Activated CD4-positive, alpha-beta T cell treated with anti-CD3 and anti-CD28 coated beads, Interleukin-2, Interleukin-4, amounts not matched to agents 100 ng/mL and 50 ng/mL, durations not matched to agents 16 hours and 8 hours (primary cell): ENCODE measurements at regions not wholly inside any gene's neighbourhood (a gene's known extent, or its start where the extent isn't known, plus 50 kb on each side); places are given as distances from the start of the nearest gene placed in this dataset.

Experiments
- DNase-seq: peaks from one replicate; pipeline ENCODE4 v3.0.0-alpha.2; 2020; ENCODE audit warnings: low spot score

DNA sequence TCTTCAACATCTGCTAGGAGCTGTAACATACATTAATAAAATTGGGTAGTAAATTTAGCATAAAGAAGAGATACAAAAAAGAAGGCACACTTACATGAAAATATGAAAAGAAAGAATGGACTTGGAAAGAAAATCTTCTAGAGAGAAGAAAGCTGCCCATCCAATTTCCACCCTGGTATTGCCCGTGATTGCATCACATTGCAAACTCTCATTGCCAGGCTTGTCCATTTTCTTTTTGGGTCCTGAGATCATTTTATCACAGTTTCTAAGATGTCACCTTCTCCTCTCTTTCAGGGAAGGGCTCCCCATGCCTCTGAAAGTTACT is 321.5 kb downstream of the RND3 start:
- no peak for DNase-seq

DNA sequence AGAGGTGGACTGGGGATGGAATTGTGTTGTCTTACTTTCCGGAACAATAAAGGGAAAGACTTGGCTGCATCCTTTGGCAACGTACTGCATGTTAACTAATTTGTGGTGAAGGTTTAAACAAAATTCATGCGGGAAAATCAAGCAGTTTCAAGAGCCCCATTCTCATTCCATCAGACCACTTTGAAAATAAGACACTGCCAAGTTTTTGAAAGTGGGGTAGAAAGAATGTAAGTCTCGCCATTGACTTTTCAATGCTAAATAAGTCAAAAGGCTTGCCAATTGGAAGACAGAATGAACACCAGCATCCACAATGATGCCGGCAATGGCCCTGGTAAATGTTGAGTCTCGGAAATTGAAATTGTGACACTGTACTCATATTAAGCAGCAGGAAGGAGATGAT is 322.0 kb downstream of the RND3 start:
- DNase-seq: no peak

DNA sequence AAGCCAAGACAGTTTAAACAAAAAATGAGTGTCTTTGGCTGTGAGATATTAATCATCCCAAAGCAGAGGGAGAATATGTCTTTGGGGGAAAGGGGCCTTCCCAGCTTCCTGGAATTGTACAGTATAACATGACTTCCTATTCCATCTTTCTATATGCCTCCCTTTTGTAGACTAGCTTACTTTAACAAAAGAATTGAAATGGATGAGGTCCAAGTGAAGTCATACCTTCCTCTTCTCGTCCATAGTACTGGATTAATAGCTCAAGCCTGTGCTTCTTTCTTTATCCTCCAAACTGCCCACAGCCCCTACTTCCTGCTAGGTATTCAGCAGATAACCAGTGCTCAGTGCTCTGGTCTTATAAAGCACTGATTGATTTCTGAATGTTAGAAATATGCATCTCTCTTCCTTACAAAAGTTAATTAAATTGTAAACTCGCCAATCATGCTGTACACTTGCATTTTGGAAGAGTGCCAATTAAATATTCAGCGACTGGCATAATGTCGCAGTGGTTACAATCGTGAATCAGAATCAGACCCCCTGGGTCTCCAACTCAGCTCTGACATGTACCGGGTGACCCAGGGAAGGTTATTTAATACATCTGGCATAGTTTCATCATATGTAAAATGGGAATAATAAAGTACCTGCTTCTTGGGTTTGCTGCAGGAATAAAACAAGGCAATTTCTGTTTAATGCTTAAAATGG is 325.1 kb downstream of the RND3 start:
- no peak for DNase-seq

DNA sequence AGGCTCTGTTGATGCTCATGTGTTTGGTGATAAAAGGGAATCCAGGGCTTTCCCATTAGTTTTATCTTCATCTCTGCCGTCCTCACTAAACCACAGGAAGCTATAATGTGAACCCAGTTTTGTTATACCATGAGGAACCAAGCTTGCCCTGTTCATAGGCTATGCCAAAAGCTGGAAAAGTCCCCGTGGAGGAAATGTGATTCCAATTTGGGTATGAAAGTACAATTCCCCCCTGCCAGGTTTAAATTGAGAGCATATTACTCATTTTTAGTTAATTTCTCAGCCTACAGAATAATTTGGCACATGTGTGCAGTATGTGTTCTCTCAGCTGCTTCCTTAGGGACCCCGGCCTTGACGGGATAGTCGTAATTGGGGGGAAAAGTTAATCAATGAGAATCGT is 327.4 kb downstream of the RND3 start:
- no peak for DNase-seq

DNA sequence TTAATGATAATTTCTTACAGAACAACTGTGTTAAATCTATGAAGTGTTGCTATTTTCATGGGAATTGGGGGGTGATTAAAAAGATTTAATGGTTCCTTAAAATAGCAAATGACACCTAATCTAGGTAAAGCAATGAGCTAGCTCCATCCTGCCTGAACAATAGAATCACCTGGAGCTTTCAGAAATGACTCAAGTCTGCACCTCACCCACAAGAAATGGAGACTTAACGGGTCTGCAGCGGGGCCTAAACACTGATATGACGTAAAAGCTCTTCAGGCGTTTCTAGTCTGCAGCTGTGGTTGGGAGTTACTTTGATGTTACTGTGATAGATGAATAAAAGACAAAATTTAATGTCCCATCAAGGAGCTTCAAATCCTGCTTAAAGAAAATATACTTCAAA is 328.2 kb downstream of the RND3 start:
- DNase-seq: no peak

DNA sequence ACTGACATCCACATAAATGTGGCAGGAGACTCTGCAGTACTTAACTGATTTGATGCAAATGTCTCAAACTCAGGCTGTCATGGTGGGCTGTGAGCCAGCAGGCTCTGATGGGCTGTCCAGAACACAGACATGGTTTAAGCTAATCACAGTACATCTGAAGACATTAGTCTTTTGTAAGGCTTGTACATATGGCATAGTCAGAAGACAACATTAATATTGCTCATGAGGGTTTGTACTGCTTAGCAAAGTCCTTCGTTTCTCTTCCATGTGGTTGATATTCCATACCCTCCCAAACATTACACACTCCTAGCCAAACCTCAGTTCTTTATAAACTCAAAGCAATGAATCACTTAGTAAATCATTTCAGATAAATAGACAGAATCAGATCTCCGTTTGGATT is 330.6 kb downstream of the RND3 start:
- DNase-seq: no peak

DNA sequence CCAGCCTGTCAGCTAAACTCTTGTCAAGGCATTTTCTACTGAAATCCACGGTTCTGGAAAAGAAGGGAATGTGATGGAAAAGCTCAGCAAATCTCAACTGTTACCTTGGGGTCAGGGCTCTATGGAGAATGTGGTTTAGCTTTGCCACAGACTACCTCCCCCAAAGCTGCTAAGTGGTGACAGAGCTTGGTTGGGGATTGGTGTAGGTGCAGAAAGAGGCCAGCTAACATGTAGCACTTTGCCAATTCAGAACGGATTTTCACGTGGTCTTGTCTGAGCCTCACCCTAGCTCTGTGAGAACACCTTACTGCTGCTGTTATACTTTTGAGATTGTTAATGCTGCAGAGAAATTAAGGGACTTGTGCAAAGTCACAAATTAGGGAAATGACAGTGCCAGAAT is 331.1 kb downstream of the RND3 start:
- no peak for DNase-seq

DNA sequence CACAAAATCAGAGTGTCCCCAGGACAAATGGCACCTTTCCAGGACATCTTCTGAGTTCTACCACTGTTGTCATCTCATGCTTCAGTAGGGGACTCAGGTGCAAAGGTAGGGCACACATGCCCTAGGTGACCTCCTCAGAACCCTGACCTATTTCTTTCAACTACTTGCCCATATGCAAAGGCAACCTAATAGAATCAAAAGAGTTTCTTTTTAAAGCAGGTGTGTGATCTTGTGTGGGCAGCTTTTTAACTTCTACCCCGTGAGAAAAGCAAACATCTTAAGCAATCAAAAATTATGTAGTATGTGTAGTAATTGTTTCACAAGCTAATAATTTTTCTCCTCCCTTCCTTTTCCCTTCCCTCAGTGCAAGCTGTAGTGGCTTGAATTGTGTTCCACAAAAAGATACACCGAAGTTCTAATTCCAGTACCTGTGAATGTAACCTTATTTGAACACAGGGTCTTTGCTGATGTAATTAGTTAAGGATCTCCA is 333.1 kb downstream of the RND3 start:
- no peak for DNase-seq

DNA sequence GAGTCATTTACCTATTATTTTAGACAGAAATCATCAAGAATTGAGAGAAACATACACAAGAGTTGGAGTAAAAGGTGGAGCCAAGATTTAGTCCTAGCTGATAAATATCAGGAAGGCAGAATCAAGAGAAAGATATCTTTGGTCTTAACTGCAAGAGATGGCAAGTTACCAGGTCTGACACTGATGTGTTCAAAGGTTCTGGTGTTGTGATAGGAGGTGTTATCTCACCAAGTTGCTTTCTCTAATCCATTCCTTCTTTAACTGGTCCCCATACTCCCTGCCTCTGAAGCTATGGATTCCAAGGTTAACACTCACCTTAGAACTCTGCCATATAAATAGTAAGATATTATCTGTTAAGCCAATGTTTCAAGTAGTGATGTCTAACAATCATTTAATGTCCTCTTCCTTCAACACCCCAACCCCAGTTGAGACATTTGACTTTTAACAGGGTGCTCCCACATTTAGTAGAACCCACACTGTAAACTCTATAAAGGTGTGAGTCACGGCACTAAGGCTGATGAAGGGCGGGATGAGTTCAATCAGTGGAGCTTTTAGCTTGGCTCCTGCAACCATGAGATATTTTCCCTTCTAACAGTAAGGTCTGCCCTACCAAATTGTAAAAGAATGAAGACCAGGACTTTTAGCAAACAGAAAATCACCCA is 333.7 kb downstream of the RND3 start:
- DNase-seq: no peak

DNA sequence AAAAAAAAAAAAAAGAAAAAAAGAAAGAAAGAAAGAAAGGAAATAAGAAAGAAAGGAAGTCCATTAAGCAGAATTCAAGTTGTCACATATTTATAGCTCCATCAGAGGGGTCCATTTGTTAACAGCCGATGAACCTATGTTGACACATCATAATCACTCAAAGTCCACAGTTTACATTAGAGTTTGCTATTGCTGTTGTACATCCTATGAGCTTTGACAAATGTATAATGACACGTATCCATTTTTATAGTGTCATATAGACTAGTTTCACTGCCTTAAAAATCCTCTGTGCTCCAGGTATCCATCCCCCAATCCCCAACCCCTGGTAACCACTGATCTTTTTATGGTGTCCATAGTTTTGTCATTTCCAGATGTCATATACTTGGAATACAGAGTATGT is 335.2 kb downstream of the RND3 start:
- DNase-seq: no peak

DNA sequence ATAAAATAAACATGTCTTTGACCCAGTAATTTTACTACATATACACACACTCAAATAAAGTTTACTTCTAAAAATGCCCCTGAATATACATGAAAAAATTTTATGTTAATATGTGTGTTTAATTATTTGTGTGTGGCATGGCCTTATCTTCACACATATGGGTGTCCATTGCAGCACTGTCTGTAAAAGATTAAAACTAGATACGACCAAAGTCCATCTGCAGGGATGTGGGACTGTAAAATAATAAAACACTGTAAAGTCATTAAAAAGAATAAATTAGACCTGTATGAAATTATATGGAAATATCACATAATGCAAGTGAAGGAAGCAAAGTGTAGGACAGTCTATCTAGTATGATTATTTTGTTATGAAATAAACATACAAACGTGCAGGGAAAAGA is 337.3 kb downstream of the RND3 start:
- DNase-seq: no peak

DNA sequence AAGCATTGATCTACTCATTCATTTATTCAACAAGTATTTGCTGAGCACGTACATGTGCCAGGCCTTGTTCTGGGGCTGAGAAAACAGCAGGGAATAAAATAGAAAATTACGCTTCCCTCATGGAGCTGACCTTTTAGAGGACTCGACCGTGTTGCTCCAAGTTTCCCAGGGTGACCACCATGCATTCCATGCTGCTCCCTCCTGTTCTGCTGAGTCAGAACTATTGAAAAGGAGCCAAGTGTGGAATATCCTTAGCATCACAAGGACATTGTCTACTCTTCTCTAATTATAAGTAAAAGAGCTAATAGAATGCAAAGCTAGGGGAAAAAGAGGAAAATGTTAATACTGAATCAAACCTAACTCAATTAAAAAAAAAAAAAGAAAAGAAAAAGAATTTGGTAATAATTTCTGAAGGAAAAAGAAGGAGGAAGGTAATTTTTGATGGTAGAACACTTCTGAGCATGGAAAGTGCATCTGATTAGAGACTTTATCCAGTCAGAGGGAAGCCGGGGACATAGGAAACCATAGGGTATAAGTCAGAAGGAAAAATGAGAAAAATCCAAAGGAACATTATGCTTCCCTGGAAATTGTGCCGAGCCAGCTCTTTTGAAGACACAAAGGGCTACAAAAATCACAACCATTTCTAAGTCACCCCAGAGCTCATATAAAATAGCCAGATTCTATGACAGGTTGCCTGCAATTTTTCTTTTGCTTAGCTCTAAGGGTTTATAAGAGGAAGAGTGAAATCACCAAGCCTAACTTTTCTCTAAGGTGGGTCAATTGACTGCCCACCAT is 339.4 kb downstream of the RND3 start:
- no peak for DNase-seq

DNA sequence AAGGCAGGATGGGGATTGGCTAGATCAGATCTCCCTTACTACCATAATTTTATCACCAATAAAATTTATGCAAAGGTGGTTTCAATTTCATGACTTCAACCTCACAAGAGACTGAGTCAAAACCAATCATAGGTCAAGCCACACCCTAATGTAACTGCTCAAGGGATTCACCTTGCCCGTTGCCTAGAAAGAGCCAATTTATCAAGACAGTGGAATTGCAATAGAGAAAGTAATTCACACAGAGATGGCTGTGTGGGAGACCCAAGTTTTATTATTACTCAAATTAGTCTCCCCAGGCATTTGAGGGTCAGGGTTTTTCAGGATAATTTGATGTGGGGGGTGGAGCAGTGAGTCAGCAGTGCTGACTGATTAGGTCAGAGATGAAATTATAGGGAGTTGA is 340.6 kb downstream of the RND3 start:
- no peak for DNase-seq

DNA sequence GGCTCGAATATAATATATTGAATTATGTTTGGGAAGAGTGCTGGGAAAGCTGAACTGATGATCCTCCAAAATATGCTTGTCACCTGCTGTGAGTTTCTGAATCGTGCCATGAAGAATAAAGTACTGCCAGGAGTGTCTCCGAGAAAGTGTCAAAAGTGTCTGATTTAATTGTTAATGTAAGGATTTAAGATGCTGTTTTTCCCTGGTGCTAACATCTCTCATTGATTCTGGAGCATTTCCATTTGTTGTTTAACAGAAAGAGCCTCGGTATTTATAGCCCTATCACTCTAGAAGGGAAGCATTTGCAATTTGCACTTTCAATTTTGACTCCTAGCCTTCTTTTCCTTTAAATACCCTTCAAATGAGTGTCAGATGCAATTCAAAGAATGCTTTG is 342.2 kb downstream of the RND3 start:
- DNase-seq: no peak

DNA sequence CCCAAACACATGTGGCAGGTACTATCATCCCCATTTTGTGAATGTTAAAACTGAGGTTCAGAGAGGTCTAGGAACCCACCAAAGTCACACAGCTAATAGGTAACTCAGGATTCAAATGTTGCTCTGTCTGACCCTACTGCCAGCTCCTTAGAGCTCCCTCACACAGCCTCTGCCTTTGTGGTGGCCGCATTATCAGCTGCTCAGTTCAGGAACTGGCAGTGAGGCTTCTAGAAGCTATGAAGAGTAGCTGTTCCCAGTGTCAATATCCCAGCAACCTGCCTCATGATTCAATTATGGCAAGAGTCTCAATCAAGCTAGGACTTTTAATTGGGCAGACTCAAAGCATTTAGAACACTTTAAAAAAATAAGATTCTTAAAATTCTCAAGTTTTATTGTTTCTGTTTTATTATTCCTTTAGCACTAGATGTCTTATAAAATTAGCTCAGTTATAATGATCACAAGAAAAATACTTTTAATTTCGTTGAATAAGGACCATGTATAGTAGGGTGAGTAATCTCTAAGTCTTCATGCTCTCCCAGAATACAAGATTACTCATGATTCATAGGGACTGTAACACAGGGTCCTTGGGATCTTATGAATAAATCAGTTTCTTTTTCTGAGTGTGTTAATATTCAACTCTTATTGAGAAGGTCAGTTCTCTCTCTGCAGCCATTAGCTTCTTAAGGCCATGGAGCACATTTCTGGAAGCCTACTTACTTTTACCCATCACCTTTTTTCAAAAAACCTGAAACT is 342.7 kb downstream of the RND3 start:
- DNase-seq: no peak

DNA sequence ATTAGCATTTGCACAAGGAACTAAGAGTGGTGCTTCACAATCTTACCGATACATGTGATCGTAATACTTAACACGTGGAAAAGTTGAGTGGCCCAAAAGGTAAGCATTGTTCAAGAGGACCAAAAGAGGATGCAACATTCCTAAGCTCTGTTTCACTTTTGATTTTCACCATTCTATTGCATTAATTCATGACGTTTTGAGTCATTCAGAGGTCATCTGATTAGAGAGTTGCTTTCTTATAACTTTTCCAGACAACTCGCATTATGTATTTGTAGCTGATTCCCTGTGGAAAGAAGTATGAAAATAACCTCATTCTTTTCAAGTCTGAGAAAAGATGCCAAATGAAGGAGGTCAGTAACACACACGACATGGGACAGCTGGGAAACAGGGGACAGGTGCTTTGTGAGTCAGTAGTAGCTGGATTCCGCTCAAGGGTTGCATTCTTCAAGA is 344.4 kb downstream of the RND3 start:
- DNase-seq: no peak

DNA sequence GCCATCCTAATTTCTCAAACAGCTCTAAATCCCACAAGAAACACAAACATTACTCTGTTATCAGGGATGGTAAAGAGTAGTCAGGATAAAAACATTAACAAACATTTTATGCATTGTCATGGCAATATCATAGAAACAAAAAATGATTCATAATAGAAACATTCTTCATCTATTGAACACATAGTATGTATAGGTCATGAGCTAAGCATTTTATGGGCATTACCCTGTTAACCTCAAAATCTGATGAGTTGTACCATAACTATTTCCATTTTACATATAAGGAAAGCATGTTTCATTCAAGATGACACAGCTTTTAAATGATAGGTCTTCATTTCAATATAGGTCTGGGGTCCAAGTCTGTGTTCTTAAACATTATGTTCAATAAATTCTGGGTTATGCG is 344.9 kb downstream of the RND3 start:
- DNase-seq: no peak

DNA sequence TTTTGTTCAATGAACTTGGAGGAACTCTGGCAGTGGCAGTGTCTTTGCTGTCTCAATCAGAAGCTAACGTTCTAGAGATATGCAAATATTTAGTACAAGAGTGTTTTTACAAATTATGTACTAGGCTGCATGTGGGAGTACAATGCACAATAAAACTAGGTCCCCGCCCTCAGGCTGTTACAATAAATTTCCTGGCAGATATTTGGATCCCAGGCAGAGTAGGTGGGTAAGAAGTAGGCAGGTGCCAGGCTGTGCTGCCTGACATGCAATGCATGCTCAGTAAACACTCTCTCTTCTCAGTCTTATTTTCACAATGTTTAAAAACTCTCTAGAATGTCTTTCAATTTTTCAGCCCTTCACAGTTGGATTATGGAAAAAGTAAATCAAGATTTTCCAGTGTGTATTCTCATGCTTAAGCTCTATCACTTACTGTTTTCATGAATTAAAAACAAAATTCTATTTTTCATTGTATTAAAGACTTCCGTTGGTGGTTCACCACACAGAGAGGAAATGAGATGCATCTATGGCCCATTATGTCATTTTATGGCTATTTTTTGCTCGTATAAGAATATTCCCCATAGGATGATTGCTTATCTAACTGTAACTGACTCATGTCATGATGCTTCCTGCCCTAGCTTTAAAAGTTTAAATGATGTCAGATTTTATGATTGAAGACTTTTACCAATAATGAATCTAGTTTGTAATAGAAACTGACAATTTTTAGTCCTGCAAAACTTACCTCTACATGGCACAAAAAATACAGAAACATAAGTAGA is 346.1 kb downstream of the RND3 start:
- no peak for DNase-seq

DNA sequence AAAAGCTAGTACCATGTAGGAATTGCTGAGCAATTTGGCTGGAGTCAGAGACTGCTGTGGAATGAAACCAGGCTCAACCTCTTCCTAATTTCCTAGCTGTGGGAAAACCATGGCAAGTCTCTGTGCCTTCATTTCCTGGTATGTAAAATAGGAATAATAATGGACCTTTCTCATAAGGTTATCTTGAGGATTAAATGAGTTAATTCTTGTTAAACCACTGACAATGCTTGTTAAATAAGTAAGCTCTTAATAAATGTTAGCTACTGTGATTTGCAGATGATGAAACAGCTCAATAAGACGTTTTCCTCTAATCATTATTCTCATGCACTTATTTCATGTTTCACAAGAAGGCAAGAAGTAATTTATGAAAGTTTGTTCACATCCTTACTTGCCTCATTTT is 346.7 kb downstream of the RND3 start:
- no peak for DNase-seq

DNA sequence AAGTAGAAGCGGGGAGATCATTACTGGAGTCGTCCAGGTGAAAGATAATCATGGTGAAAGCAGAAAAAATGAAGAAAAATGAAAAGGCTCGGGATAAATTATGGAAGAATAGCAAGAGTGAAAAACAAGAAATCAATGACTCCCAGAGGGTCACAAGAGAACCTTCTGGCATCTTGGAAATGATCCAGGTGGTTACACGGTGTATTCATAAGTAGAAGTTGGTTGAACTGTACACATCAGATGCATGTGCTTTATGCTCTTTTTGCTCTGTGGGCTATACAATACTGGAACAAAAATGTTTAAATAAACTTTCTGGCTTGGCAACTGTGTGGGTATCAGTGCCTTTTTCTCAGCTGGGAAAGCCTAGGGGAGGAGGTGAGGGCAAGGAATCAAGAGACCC is 348.9 kb downstream of the RND3 start:
- DNase-seq: no peak

DNA sequence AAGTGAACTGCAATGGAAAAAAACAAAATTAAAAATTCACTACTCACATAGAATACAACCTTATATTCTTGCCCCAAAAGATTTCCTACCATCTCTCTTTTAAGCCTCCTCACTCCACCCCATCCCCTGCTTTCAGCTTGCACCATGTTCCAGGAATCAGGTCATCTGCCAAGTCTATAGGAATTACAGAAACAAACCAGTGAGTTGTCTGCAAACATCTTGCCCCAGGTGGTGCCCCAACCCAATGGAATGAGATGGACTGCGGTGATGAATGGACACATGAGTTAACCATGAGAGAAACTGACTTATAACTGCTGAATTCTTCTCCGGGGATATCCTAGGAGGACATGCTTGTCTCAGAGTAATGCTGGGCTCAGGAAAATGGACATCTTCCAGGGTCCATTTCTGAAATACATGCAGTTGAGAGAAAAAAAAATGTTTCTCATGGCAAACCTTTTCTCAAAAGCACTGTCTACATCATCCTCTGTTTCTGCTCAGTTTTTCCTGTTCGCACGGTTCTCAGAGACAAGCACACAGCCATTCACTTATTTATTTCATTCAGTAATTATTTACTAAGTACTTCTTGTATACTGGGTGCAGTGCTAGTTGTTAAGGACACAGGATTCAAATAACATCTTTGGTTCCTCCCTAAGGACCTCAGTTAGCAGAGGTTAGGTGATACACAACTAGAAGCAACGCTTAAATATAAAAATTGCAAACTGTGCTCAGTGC is 350.0 kb downstream of the RND3 start:
- DNase-seq: no peak
